Stomach (tissue), 4 donors: ENCODE measurements at regions not wholly inside any gene's neighbourhood (a gene's known extent, or its start where the extent isn't known, plus 50 kb on each side); places are given as distances from the start of the nearest gene placed in this dataset.
A peak's percentile ranks its signal among the peaks of the same experiment; 100 is the strongest.

Source experiments
- CTCF ChIP-seq, 7 experiments: fragments of 450-650 bp in 4 of 7; fragments of 200-600 bp in 3 of 7; sonication (generic) in 3 of 7; IDR thresholded peaks; one replicate each; pipeline ENCODE4 v1.5.1; 2016 to 2019; ENCODE audit warnings: antibody characterized with exemption in 7 of 7, control low read depth in 2 of 7, mild to moderate bottlenecking in 1 of 7
- POLR2A ChIP-seq, 4 donors: fragments of 450-650 bp; IDR thresholded peaks; one replicate each; pipeline ENCODE4 v1.6.1; 2016; ENCODE audit warnings: antibody characterized with exemption in 4 of 4, control low read depth in 2 of 4, mild to moderate bottlenecking in 1 of 4, moderate library complexity in 1 of 4

- TF ChIP-seq CTCF (IDR thresholded peaks at IDR 0.05) (peak in 5 of 7 experiments; percentile 48 to 75 (median 53)), POLR2A (IDR thresholded peaks at IDR 0.05) (no peak)
Measured at GRCh38 chr2:191501561-191502168, 176.3 kb upstream of the NABP1 start.
